ENCODE measurements at regions not wholly inside any gene's neighbourhood (a gene's known extent, or its start where the extent isn't known, plus 50 kb on each side); places are given as distances from the start of the nearest gene placed in this dataset.
"Not testable (repeated sequence)": the region's sequence is repeated elsewhere in the genome, so short reads cannot be mapped to it uniquely, and the experiment has no call there.

DNA sequence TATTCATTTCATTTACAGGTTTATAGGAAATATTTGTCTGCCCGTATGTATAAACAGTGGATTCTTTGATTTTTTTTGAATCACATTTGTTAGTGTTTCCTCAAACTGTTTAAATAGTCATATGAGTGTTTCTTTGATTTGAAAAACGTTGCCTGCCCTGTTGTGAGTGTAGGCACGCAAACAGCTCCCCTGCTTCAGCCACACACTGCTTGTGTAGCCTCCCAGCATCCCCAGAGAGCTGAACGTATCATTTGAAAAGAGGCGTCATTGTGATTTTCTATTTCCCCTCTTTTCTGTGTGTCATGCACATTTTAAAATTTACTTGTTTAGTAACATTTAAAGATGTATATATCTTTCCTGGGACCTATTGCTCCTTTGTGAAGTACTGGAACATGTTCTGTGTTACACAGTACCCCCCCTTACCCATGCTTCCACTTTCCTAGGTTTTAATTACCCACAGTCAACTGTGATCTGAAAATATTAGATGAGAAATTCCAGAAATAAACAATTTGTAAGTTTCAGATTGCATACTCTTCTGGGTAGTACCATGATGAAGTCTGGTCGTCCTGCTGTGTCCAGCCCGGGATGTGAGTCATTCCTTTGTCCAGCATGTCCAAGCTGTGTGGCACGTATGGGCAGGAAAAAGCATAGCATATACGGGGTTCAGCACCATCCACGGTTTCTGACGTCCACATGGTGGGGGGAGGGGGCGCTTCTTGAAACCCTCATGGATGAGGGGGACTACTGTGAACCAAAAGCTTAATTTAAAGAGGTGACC, 78.7 kb downstream of the NPIPB11 start:
- DNase-seq, result not testable (repeated sequence)

DNA sequence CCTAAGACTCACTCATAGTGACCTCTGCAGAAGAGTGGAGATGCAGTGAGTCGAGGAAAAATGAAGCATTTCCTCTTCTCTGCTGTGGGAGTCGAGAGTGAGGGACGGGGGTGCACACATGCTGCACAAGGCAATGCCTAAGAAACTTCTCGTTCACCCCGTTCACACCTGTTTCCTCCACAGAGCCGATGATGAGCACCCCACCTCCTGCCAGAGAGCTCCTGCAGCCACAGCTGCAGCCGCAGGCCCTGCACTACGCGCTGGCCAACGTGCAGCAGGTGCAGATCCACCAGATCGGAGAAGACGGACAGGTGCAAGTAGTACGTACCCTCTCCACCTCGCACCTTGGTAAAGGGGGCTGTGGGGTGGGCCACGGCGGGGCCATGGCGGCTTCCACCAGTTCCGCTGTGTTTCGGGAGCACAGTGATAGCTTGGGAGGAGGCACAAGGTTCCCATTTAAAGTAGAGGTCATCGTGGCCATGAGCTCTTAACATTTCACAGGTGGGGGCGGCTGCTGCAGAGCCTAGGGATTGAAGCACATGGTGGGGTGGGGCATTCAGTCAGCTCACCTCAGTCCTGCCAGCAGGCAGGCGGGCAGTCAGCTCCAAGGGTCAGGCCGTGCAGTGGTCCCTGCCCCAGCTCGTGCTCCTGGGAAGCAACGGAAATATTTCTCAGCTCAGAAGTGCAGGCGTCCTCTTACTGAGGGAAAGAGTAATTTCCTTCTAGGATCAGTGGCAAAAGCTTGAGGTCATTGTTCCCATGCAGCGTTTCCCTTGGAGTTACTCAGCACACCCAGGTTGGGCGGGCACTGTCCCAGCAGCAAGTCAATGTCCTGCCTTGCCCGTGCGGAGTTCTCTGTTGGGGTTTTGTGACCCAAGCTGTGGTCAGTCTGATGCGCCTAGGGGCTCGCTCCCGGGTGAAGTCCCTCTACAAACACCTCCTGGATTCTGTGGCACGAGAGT, 80.1 kb downstream of the NPIPB11 start:
- not testable (repeated sequence) for DNase-seq

DNA sequence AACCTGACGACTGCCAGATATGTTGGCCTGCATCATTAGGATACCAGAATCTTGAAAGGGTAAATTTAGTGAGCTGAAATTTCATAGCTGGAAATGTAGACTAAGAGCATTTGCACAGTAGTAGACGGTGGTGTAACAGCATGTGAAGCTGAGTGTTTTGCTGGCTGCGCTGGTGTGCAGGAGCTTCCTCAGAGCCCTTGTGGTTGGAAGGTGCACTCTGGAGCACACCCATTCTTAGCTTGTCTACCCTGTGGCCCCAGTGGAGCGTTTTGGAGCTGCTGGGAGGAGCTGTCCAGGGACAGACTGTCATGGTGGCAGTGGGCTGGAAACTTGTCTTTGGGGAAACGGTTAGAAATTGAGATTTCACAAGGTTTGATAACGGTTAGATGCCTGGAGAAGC, 82.8 kb downstream of the NPIPB11 start:
- not testable (repeated sequence) for DNase-seq

DNA sequence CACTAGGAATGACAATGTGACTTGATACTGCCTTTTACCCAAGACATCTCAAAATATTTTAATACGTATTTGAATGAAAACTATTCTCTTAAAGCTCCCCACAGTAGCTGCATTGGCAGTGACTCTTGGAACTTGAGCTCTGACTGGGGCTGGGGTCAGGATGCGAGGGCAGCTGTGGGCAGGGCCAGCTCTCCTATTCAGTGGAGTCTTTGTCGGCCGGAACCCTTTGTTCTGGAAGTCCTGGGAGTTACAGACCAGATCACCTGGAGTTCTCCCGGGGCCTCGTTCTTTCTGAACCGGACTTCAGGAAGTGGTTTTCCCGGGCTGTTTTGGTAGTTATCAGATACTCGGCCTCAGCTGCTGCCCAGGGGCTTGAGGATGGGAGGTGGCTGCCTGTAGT, 84.9 kb downstream of the NPIPB11 start:
- DNase-seq, result no peak

DNA sequence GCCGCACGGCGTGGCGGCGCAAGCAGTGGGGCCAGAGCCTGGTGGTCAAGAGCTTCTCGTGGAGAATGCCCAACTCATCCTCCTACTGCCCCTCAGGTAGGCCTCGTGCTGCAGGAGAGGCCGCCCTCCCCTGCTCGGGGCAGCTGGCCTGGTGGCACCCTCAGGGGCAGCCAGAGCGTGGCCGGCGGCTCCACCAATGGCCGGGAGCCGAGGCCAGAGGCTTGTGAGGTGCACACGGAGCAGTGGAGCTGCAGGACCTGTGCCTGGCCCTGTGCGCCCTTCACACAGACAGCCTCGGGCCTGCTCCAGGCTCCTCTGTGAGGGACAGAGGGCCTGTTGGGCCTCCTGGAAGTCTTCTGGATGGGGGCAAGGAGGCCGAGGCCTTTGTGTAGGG, 85.5 kb downstream of the NPIPB11 start:
- DNase-seq, result no peak

DNA sequence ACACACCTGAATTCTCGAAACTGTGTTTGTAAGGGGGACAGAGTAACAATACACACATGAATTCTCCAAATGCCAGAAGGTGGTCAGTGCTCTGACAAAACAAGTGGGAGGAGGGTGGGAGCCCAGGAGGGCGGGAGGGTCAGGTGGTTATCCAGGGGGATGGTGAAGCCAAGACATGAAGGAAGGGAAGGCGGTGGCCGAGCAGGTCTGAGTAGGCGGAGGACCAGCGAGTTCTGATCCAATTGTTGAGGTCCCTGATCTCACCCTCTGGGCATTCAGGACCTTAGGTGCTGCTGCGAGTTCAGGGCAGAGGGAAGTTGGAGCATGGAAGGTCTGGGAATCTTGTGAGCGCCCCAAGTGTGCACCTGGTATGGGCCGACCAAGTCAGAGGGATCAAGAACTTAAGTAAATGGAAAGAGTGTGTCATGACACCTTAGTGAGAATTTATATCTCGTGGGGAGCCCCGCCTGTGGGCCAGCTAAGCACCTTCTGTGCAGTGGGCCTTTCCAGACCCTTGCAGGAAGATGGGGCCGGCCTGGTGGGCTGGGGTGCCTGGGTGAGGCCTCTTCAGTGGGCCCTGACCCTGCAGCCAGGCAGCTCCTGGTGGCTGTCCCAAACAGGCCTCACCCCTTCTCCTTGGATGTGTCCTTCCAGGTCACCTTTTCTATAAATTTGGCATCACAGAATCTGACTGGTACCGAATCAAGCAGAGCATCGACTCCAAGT, 86.1 kb downstream of the NPIPB11 start:
- DNase-seq, result no peak

DNA sequence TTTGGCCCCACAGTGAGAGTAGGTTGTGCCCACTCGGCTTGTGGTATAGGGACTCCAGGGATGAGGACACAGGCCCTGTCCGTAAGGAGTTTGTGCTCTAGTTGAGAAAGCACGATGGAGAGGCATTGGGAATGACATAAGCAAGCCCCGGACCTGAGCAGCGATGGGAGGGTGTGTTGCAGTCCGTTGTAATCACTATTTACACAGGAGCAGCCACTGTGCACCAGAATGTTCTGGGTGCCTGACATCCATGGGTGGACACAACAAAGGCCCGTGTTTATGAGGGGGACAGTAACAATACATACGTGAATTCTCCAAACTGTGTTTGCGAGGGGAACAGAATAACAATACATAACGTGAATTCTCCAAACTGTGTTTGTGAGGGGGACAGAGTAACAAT, 86.8 kb downstream of the NPIPB11 start:
- no peak for DNase-seq

DNA sequence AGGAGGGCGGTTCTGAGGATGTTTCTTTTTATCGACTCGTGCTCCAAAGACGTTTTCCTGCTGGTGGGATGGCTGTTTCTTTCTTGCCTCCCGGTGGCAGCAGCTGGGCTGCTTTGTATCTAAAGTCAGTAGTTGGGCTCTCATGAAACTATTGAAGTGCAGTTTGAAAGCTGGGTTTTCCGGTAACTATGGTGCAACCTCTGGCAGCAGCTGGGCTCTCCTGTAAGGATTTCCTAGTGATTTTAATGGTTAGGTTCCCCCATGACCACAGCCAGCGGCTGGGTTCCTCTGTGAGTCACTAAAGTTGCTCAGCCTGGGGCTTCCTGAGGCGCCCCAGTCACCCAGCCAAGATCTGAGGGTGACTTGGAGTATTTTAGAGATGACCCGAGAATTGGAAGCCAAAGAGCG, 87.9 kb downstream of the NPIPB11 start:
- DNase-seq, result not testable (repeated sequence)

DNA sequence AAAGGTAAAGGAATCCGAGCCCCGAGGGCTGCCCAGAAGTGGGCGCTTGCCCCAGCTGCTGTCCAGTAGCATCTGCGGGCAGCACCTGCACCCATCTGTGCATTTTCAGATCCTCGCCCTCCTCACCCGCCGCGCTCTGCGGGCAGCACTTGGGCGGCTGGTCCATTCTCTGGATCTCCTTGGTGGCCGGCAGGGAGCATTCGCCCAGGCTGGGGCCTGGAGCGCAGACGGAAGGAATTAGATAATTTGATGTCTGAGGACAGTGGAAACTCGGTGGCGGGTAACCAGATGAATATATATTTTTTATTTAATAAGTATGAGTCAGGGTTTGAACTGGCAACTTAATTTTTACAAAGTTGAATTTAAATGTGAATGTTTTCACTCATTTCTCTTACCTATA, 88.5 kb downstream of the NPIPB11 start:
- no peak for DNase-seq

DNA sequence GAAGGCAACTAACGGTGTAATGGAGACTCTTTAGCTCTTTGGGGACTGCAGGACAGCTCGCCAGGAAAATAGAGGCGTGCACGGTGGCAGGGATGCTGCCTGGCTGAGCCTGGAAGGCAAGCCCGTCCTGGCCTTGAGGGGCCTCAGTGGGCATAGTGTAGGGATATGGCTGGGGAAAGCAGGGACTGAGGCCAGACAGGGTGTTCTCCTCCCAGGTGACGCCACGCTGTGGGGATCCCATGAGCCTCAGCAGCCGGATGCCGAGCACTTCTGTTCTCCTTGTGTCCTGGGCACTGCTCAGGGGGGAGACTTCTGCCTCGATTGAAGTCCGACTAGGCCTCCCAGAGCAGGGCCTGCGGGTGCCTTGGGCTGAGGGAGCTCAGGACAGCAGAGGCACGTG, 89.2 kb downstream of the NPIPB11 start:
- no peak for DNase-seq

DNA sequence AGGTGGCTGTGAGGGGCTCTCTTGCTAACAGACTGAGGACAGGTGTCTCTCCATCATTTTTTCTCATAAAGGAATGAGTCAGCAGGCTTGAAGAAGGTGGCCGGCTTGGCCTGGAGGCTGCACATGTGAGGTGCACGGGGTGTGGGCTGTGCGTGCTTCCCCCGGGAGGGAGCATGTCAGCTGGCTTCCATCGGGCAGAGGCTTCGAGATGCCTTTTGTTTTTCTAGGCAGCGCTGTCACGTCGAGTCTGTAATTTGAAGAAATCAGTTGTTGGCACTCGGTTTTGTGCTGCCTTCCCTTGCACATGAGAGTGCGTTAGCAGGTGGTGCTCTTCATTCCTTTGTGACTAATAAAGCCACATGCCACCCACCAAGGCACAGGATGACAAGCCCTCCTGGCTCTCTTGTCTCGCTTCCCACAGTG, 89.7 kb downstream of the NPIPB11 start:
- DNase-seq, result no peak

DNA sequence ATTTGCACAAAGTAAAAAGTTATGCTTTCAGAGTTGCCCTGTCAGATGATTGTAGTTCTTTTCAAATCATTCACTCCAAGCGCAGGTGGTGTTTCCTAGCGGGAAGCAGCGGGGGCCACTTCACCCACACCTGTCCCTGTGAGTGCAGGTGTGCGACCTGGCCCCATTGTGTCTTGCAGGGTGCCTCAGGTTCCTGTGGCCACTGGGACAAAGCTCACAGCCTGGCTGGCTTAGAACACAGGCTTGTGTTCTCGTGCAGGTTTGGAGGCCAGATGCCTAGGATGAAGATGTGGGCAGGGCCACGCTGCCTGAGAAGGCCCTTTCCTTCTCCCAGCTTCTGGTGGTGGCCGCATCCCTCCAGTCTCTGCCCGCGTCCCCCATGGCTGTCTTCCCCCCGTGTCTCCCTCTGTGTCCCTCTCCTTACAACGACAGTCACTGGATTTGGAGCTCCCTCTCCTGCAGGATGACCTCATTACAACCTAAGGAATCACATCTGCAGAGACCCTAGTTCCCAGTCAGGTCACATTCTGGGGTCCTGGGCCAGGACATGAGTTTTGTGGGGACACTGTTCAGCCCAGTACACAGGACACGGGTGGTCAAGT, 90.5 kb downstream of the NPIPB11 start:
- no peak for DNase-seq

DNA sequence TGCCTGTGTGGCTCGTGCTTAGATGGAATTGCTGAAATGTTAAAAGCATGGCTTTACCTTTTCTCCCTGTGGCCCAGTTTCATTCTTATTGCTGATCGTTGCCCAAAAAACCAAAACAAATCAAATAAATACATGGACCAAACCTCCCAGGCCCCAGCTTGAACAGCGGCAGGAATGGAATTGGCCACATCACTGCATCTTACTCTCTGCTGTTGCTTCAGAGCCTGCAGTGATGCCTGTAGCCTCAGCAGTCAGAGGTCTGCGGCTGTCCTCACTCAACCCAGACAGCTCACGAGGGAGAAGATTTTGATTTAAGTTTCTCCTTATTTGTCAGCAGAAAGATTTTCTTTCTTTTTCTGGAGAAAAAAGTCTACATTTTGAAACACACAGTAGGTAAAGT, 91.5 kb downstream of the NPIPB11 start:
- DNase-seq, result no peak

DNA sequence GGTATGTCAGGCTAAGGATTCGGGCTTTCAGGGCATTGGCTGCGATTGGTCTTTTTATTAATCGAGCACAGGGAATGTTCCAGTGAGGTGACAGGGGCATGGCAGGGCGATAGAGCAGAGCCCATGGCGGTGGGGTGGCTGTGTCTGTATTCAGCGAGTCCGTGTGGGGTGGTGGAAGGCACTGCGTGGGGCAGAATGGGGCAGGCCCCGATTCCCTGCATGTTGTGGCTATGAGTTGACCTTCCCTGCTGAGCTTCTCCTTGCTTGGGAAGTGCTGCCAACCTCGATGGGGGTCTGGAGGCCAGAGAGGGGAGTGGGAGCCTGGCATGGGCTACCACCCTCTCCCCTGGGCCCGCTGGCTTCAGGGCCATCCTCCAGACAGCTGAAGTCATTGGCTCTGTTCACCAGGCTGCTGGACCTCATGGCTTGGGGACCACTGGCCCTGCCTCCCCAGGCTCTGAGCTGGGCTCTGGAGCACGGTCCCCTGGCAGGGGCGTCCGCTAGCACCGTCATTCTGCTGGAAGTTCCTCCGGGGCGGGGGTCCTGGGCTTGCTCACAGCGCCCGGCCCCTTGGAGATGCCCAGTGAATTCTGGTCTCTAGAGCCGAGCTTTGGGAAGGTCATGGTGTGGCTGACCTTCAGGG, 92.1 kb downstream of the NPIPB11 start:
- DNase-seq, result no peak

DNA sequence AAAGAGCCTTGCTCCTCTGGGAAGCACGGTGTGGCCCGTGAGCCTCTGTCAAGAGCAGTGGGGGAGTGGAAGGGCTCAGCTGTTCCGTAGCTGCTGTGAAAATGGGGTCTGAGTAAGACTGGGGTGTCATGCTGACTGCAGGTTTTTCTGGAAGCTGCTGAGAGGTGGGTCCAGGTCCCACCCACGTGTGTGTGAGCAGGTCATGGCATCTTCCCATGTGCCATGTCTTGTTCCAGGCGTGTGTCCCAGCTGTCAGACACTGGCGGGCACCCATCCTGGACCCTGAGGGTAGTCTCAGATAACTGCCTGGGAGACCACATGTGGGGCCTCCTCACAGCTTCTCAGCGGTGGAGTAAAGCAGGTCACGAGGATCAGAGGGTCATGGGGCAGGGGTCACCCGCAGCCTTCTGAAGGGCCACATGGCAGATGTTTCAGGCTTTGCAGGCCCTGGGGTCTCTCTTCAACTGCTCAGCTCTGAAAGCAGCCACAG, 92.9 kb downstream of the NPIPB11 start:
- no peak for DNase-seq

DNA sequence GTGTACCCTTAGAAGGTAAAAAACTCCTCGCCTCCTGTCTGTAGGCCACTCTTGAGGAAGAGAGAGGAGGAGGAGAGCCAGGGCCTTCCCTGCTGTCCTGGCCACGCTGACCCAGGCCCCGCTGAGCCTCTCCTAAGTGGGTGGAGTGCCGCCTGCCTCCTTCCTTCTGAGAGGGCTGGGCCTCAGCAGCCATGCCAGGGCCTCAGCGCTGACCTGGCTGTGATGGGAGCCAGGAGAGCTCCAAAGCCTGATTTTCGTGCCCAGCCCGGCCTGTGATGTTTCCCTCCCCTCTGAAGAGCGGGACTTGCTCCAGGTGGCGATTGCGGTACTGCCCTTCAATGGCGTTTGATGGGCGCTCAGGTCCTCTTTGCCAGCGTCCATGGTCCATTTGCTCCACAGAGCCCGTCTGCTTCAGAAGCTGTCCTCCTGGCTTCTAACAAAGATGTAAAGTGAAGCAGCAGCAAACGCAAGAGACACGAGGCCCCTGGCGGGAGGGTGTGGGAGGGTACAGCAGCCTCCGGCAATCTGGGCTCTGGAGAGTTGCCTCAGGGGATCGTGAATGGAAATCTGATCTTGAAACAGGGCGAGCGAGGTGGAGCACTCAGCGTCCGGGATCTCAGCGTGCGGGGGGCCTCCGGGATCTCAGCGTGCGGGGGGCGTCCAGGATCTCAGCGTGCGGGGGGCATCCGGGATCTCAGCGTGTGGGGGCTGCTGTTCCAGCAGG, 93.5 kb downstream of the NPIPB11 start:
- no peak for DNase-seq

DNA sequence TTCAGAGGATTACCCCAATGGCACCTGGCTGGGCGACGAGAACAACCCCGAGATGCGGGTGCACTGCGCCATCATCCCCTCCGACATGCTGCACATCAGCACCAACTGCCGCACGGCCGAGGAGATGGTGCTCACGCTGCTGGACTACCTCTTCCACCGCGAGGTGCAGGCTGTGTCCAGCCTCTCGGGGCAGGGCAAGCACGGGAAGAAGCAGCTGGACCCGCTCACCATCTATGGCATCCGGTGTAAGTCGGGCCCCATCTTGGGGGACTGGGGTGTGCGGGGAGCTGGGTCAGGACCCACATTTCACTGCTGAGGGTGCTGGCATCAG, 94.2 kb downstream of the NPIPB11 start:
- DNase-seq, result not testable (repeated sequence)

DNA sequence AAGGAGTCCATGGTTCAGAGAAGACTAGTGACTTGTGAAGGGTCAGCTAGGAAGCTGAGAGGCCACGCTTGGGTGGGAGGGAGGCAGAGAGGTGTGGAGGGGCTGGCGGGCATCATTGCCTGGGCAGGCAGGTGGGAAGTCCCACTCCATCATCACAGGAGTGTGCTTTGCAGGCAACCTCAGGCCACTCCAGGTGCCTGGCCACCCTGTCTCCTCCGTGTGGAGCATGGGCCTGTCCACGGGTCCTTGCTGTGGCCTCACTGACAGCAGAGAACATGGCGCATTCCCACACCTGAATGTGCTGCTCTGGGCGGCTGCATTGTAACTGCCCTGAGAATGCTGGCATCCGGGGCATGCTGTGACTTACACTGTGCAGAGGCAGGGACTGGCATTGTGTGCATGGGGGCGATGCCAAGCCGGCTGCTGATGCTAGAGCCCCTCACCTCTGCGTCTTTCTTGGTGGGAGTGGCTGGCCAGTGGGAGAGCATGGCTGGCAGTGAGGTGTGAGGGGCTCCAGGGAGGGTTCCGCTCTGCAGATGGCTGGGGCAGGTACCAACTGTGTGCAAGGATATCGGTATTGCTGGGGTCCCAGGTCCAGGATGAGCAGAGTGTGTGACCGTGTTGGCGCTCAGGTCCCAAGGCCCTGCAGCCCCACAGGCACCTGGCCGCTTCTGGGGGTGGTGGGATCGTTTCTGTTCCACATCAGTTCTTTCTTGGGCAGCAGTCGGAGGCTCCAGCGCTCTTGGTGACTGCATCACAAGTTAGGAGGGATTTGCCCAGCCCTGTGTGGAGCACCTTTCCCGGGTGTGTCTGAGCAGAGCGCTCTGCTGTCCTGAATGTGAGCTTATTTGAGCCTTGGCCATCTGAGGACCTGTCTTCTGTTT, 94.8 kb downstream of the NPIPB11 start:
- no peak for DNase-seq

DNA sequence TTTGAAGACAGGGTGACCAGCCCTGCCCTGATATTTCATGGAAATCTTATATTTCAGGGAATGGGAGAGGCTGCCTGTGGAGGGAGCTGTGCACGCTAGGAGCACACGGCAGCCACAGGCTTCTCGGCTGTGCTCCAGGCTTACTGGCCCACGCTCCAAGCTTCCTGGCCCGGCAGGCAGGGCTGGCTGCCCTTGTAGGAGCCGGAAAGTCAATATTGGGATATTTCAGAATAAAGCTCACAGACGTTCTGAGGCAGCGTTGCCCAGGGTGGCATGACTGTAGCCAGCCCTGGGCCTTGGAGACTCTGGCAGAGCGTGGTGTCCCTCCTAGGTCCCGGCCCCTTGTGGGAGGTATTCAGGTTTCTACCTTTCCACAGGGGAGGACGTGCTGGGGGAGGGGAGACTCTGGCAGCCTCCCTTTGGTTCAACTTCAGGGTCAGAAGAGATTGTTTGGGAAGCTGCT, 95.6 kb downstream of the NPIPB11 start:
- no peak for DNase-seq

DNA sequence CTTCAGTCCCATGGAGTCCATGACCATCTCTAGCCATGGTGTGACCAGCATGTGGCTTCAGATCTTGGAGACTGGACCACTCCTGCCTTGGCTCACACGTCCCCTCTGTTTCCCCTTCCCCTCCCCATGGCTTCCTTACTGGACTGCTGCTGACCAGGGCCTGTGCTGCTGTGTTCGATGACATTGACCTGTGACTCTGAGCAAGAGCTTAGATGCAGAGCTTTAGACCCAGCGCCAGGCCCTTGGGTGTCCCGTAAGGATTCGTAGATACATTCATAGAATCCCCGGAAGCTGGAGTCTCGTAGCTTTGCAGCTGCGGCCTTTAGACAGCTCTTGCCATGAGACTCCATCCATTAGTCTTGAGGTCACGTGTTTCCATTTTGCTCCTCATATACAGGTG, 96.3 kb downstream of the NPIPB11 start:
- DNase-seq, result not testable (repeated sequence)

Measured in activated CD8-positive, alpha-beta memory T cell treated with anti-CD3 and anti-CD28 coated beads for 24 hours (primary cell).